ENCODE measurements at regions not wholly inside any gene's neighbourhood (a gene's known extent, or its start where the extent isn't known, plus 50 kb on each side); places are given as distances from the start of the nearest gene placed in this dataset.
"Not testable (repeated sequence)": the region's sequence is repeated elsewhere in the genome, so short reads cannot be mapped to it uniquely, and the experiment has no call there.

GRCh38 chr4:162610116-162610515, 446.3 kb upstream of the FSTL5 start:
- no peak for DNase-seq

- DNase-seq = no peak
Measured at GRCh38 chr4:162586266-162586665, 422.5 kb upstream of the FSTL5 start.

GRCh38 chr4:162582180-162582579, 418.4 kb upstream of the FSTL5 start:
- no peak for DNase-seq

- no peak for DNase-seq
Measured at GRCh38 chr4:162565730-162566129, 401.9 kb upstream of the FSTL5 start.

- DNase-seq = no peak
Measured at GRCh38 chr4:162560073-162560472, 396.3 kb upstream of the FSTL5 start.

GRCh38 chr4:162557516-162558106, 393.8 kb upstream of the FSTL5 start:
- no peak for DNase-seq

GRCh38 chr4:162535121-162535520, 371.3 kb upstream of the FSTL5 start:
- no peak for DNase-seq

- DNase-seq = no peak
Measured at GRCh38 chr4:162523171-162523570, 359.4 kb upstream of the FSTL5 start.

GRCh38 chr4:162522724-162523123, 358.9 kb upstream of the FSTL5 start:
- no peak for DNase-seq

GRCh38 chr4:162510937-162511336, 347.1 kb upstream of the FSTL5 start:
- DNase-seq = no peak

- DNase-seq = no peak
Measured at GRCh38 chr4:162510115-162510514, 346.3 kb upstream of the FSTL5 start.

- DNase-seq = no peak
Measured at GRCh38 chr4:162509333-162509732, 345.5 kb upstream of the FSTL5 start.

GRCh38 chr4:162506253-162506652, 342.5 kb upstream of the FSTL5 start:
- no peak for DNase-seq

- no peak for DNase-seq
Measured at GRCh38 chr4:162503868-162504267, 340.1 kb upstream of the FSTL5 start.

- DNase-seq = no peak
Measured at GRCh38 chr4:162502109-162502508, 338.3 kb upstream of the FSTL5 start.

- DNase-seq = no peak
Measured at GRCh38 chr4:162499478-162499877, 335.7 kb upstream of the FSTL5 start.

- DNase-seq = no peak
Measured at GRCh38 chr4:162498168-162498567, 334.4 kb upstream of the FSTL5 start.

GRCh38 chr4:162497564-162498167, 333.9 kb upstream of the FSTL5 start:
- peak; percentile 0 for DNase-seq

GRCh38 chr4:162494935-162495334, 331.1 kb upstream of the FSTL5 start:
- no peak for DNase-seq

GRCh38 chr4:162485486-162485885, 321.7 kb upstream of the FSTL5 start:
- DNase-seq = no peak

- DNase-seq = no peak
Measured at GRCh38 chr4:162475246-162475645, 311.4 kb upstream of the FSTL5 start.

- no peak for DNase-seq
Measured at GRCh38 chr4:162469977-162470376, 306.2 kb upstream of the FSTL5 start.

- DNase-seq = not testable (repeated sequence)
Measured at GRCh38 chr4:162465356-162465755, 301.6 kb upstream of the FSTL5 start.

- DNase-seq = no peak
Measured at GRCh38 chr4:162461952-162462351, 298.2 kb upstream of the FSTL5 start.

- DNase-seq = no peak
Measured at GRCh38 chr4:162458051-162458450, 294.3 kb upstream of the FSTL5 start.

Data from NCI-H1436 treated with DMSO at 0.1 percent for 48 hours (cell line).